HEK293 (cell line): ENCODE measurements at regions not wholly inside any gene's neighbourhood (a gene's known extent, or its start where the extent isn't known, plus 50 kb on each side); places are given as distances from the start of the nearest gene placed in this dataset.

Experiments used
- BCL11B ChIP-seq: fragments of 450-650 bp; formaldehyde crosslinking; IDR thresholded peaks from 2 replicates; pipeline ENCODE4 v1.5.1; 2016; ENCODE audit warnings: low read depth, missing biosample characterization, missing genetic modification characterization
- KLF10 ChIP-seq: fragments of 450-650 bp; IDR thresholded peaks from 2 replicates; pipeline ENCODE4 v1.5.1; 2018; ENCODE audit warnings: missing biosample characterization, mild to moderate bottlenecking, missing genetic modification characterization
- SALL2 ChIP-seq: fragments of 450-650 bp; formaldehyde crosslinking; IDR thresholded peaks from 2 replicates; pipeline ENCODE4 v1.5.0; 2017; ENCODE audit warnings: missing biosample characterization, mild to moderate bottlenecking, missing genetic modification characterization, borderline replicate concordance
- SP2 ChIP-seq: fragments of 450-650 bp; formaldehyde crosslinking; IDR thresholded peaks from 2 replicates; pipeline ENCODE4 v1.5.1; 2016; ENCODE audit warnings: missing biosample characterization, missing genetic modification characterization
- TRIM28 ChIP-seq: IDR thresholded peaks from 2 replicates; pipeline ENCODE4 v1.6.1; 2011; ENCODE audit warnings: low read length, control low read depth, borderline replicate concordance
- ZNF239 ChIP-seq: fragments of 450-650 bp; formaldehyde crosslinking; IDR thresholded peaks from 2 replicates; pipeline ENCODE4 v1.5.1; 2016; ENCODE audit warnings: missing biosample characterization, missing genetic modification characterization
- ZNF335 ChIP-seq: fragments of 450-650 bp; formaldehyde crosslinking; conservative IDR thresholded peaks from 2 replicates; pipeline ENCODE4 v1.5.1; 2016; ENCODE audit warnings: missing biosample characterization, missing genetic modification characterization
- ZNF350 ChIP-seq: fragments of 450-650 bp; formaldehyde crosslinking; IDR thresholded peaks from 2 replicates; pipeline ENCODE4 v1.5.0; 2017; ENCODE audit warnings: missing biosample characterization, mild to moderate bottlenecking, missing genetic modification characterization
- ZNF514 ChIP-seq: fragments of 450-650 bp; formaldehyde crosslinking; IDR thresholded peaks from 2 replicates; pipeline ENCODE4 v1.5.1; 2016; ENCODE audit warnings: missing biosample characterization, missing genetic modification characterization
- ZNF555 ChIP-seq: fragments of 450-650 bp; formaldehyde crosslinking; conservative IDR thresholded peaks from 2 replicates; pipeline ENCODE4 v1.5.1; 2017; ENCODE audit warnings: missing biosample characterization, mild to moderate bottlenecking, missing genetic modification characterization, inconsistent platforms
- ZNF629 ChIP-seq: fragments of 450-650 bp; formaldehyde crosslinking; IDR thresholded peaks from 2 replicates; pipeline ENCODE4 v1.5.1; 2017; ENCODE audit warnings: missing biosample characterization, missing genetic modification characterization
- ZNF660 ChIP-seq: fragments of 450-650 bp; IDR thresholded peaks from 2 replicates; pipeline ENCODE4 v1.5.1; 2018; ENCODE audit warnings: missing biosample characterization, mild to moderate bottlenecking, missing genetic modification characterization
- ZSCAN18 ChIP-seq: fragments of 450-650 bp; formaldehyde crosslinking; IDR thresholded peaks from 2 replicates; pipeline ENCODE4 v1.5.1; 2016; ENCODE audit warnings: missing biosample characterization, missing genetic modification characterization
- TF ChIP-seq, protein P1 (sequence below): fragments of 450-650 bp; formaldehyde crosslinking; IDR thresholded peaks from 2 replicates; pipeline ENCODE4 v1.5.1; 2016; ENCODE audit warnings: missing biosample characterization, missing genetic modification characterization

DNA sequence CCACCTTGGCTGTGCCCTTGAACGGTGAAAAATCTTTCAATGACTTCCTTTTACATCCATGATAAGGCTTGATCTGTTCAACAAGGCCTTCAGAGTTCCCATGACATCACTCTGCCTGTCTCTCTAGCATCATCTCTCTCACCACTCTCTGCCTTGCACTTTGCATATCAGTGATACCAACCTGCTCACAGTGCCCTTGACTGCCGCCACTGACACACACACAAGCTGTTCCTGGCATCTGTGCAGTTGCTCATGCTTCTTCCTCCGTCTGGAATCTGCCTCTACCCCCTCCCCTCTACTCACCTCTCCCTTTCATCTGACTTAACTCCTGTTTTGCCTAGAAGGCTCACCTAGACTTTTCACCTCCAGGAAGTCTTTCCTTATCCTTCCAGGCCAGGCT is 79.1 kb upstream of the SEC11C start:
- TF ChIP-seq, protein P1, sequence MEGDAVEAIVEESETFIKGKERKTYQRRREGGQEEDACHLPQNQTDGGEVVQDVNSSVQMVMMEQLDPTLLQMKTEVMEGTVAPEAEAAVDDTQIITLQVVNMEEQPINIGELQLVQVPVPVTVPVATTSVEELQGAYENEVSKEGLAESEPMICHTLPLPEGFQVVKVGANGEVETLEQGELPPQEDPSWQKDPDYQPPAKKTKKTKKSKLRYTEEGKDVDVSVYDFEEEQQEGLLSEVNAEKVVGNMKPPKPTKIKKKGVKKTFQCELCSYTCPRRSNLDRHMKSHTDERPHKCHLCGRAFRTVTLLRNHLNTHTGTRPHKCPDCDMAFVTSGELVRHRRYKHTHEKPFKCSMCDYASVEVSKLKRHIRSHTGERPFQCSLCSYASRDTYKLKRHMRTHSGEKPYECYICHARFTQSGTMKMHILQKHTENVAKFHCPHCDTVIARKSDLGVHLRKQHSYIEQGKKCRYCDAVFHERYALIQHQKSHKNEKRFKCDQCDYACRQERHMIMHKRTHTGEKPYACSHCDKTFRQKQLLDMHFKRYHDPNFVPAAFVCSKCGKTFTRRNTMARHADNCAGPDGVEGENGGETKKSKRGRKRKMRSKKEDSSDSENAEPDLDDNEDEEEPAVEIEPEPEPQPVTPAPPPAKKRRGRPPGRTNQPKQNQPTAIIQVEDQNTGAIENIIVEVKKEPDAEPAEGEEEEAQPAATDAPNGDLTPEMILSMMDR: no peak
- TF ChIP-seq ZNF629: no peak
- TF ChIP-seq ZNF660 (tag by site-specific recombination): no peak
- TF ChIP-seq BCL11B (tag by site-specific recombination): no peak
- no peak for TF ChIP-seq ZNF239
- TF ChIP-seq ZNF335 (tag by site-specific recombination): no peak
- TF ChIP-seq ZNF555 (tag by site-specific recombination): no peak
- no peak for TF ChIP-seq KLF10 (tag by site-specific recombination)
- no peak for TF ChIP-seq TRIM28
- no peak for TF ChIP-seq SALL2 (tag by site-specific recombination)
- TF ChIP-seq ZSCAN18 (tag by site-specific recombination): no peak
- TF ChIP-seq ZNF514 (tag by site-specific recombination): no peak
- no peak for TF ChIP-seq ZNF350 (tag by site-specific recombination)
- no peak for TF ChIP-seq SP2 (tag by site-specific recombination)
